Left lung (tissue), 4 donors: ENCODE measurements at regions not wholly inside any gene's neighbourhood (a gene's known extent, or its start where the extent isn't known, plus 50 kb on each side); places are given as distances from the start of the nearest gene placed in this dataset.

ENCODE experiments used
- ATAC-seq: fragments of 200-7000 bp; cut with Tn5 transposase; one replicate; pipeline ENCODE4 v1.9.1; 2020; ENCODE audit warnings: moderate library complexity
- DNase-seq, 4 donors: peaks; one replicate each; pipeline ENCODE4 v3.0.0-alpha.2; 2013 to 2020
- H3K27ac ChIP-seq, 2 donors: fragments of 200-600 bp; sonication (generic) in 1 of 2; one replicate each; pipeline versions ENCODE4 v1.5.0 to v1.8.0; 2020 to 2021
- H3K27me3 ChIP-seq, 2 donors: fragments of 200-600 bp; sonication (generic) in 1 of 2; one replicate each; pipeline versions ENCODE4 v1.5.0 to v1.8.0; 2020 to 2021
- H3K36me3 ChIP-seq, 2 donors: fragments of 200-600 bp; sonication (generic) in 1 of 2; one replicate each; pipeline versions ENCODE4 v1.5.0 to v1.8.0; 2020 to 2021
- H3K4me1 ChIP-seq, 2 donors: fragments of 200-600 bp; one replicate each; pipeline ENCODE4 v1.8.0; 2021
- H3K4me3 ChIP-seq, 2 donors: fragments of 200-600 bp; sonication (generic) in 1 of 2; one replicate each; pipeline versions ENCODE4 v1.5.0 to v1.8.0; 2020 to 2021; ENCODE audit warnings: mild to moderate bottlenecking in 1 of 2
- H3K9me3 ChIP-seq, 2 donors: fragments of 200-600 bp; sonication (generic) in 1 of 2; one replicate each; pipeline versions ENCODE4 v1.5.0 to v1.8.0; 2020 to 2021
- CTCF ChIP-seq, 2 donors: fragments of 200-600 bp; sonication (generic) in 1 of 2; IDR thresholded peaks; one replicate each; pipeline versions ENCODE4 v1.5.0 to v1.8.0; 2021; ENCODE audit warnings: antibody characterized with exemption in 2 of 2
- intact Hi-C, 2 donors: fragments of 100-400 bp; cut with DNase I; formaldehyde crosslinking; loops; one replicate each; pipeline versions ENCODE4 v1.11.2 to v1.14.2; 2022
- donor health status: DM: no; HTN: yes; CAD: no.
- donor health status: DM: no; HTN: no; CAD: no.

- intact Hi-C loops: no loop called here
- ATAC-seq: no peak
- no peak for TF ChIP-seq CTCF (IDR thresholded peaks at IDR 0.05)
- no peak for DNase-seq
- no peaks in the 10 kb centered on the region for H3K36me3 ChIP-seq
- peaks cover 0 to 15% of the 10 kb centered on the region in 2 donors for H3K27me3 ChIP-seq
- H3K4me1 ChIP-seq: no peaks in the 10 kb centered on the region
- no peak overlapping the region for H3K4me3 ChIP-seq
- H3K27ac ChIP-seq: no peak overlapping the region
- no peaks in the 10 kb centered on the region for H3K9me3 ChIP-seq
Measured at GRCh38 chr17:34730816-34731215, 151.4 kb downstream of the TMEM132E start.

GRCh38 chr17:34728771-34729310 lies 149.5 kb downstream of the TMEM132E start:
- Histone ChIP-seq H3K27me3 (peaks cover 0 to 5% of the 10 kb centered on the region in 2 donors), H3K9me3 (no peaks in the 10 kb centered on the region), H3K4me3 (no peak overlapping the region), H3K4me1 (no peaks in the 10 kb centered on the region), H3K27ac (no peak overlapping the region), H3K36me3 (no peaks in the 10 kb centered on the region)
- intact Hi-C loops: no loop called here
- no peak for TF ChIP-seq CTCF (IDR thresholded peaks at IDR 0.05)
- ATAC-seq (no peak), DNase-seq (no peak)

GRCh38 chr17:34727601-34728000 lies 148.2 kb downstream of the TMEM132E start:
- intact Hi-C loops: no loop called here
- ATAC-seq: no peak

GRCh38 chr17:34726536-34727384 lies 147.4 kb downstream of the TMEM132E start:
- ATAC-seq (no peak), DNase-seq (no peak)
- no peak overlapping the region for H3K4me3 ChIP-seq
- no peaks in the 10 kb centered on the region for H3K4me1 ChIP-seq
- intact Hi-C loops: no loop called here
- peaks cover 0 to 20% of the 10 kb centered on the region in 2 donors for H3K27me3 ChIP-seq
- no peak for TF ChIP-seq CTCF (IDR thresholded peaks at IDR 0.05)
- no peaks in the 10 kb centered on the region for H3K9me3 ChIP-seq
- H3K27ac ChIP-seq: no peak overlapping the region
- no peaks in the 10 kb centered on the region for H3K36me3 ChIP-seq

More at GRCh38 chr17:34727601-34728000, 148.2 kb downstream of the TMEM132E start:
- H3K9me3 ChIP-seq: no peaks in the 10 kb centered on the region
- H3K27ac ChIP-seq: no peak overlapping the region
- no peaks in the 10 kb centered on the region for H3K4me1 ChIP-seq
- H3K27me3 ChIP-seq: peaks cover 0 to 15% of the 10 kb centered on the region in 2 donors
- no peak overlapping the region for H3K4me3 ChIP-seq
- no peaks in the 10 kb centered on the region for H3K36me3 ChIP-seq
- TF ChIP-seq CTCF (IDR thresholded peaks at IDR 0.05): no peak
- no peak for DNase-seq

- Histone ChIP-seq H3K27ac (no peak overlapping the region), H3K27me3 (peaks cover 0 to 30% of the 10 kb centered on the region in 2 donors), H3K36me3 (no peaks in the 10 kb centered on the region), H3K4me3 (no peak overlapping the region), H3K4me1 (no peaks in the 10 kb centered on the region), H3K9me3 (no peaks in the 10 kb centered on the region)
- intact Hi-C loops: no loop called here
- DNase-seq (no peak), ATAC-seq (no peak)
- TF ChIP-seq CTCF (IDR thresholded peaks at IDR 0.05): no peak
Measured at GRCh38 chr17:34725725-34726124, 146.3 kb downstream of the TMEM132E start.
